ENCODE measurements at regions not wholly inside any gene's neighbourhood (a gene's known extent, or its start where the extent isn't known, plus 50 kb on each side); places are given as distances from the start of the nearest gene placed in this dataset.

GRCh38 chr3:7915356-7915755 lies 586.3 kb upstream of the LMCD1 start:
- no peak for DNase-seq

- DNase-seq = no peak
These were observed 584.0 kb upstream of the LMCD1 start for GRCh38 chr3:7917443-7918151.

GRCh38 chr3:7920211-7920610 lies 581.4 kb upstream of the LMCD1 start:
- no peak for DNase-seq

- DNase-seq = no peak
These were observed 577.4 kb upstream of the LMCD1 start for GRCh38 chr3:7924228-7924627.

GRCh38 chr3:7927015-7927414 lies 574.6 kb upstream of the LMCD1 start:
- DNase-seq = no peak

GRCh38 chr3:7927864-7928263 lies 573.8 kb upstream of the LMCD1 start:
- no peak for DNase-seq

- DNase-seq = no peak
These were observed 572.2 kb upstream of the LMCD1 start for GRCh38 chr3:7929319-7929889.

GRCh38 chr3:7934362-7934761 lies 567.3 kb upstream of the LMCD1 start:
- DNase-seq = no peak

GRCh38 chr3:7947930-7948329 lies 553.7 kb upstream of the LMCD1 start:
- DNase-seq = no peak

- no peak for DNase-seq
These were observed 550.7 kb upstream of the LMCD1 start for GRCh38 chr3:7950890-7951289.

- no peak for DNase-seq
These were observed 548.1 kb upstream of the LMCD1 start for GRCh38 chr3:7953449-7954014.

- DNase-seq = no peak
These were observed 544.6 kb upstream of the LMCD1 start for GRCh38 chr3:7957024-7957423.

- DNase-seq = no peak
These were observed 542.5 kb upstream of the LMCD1 start for GRCh38 chr3:7959094-7959493.

GRCh38 chr3:7960601-7961000 lies 541.0 kb upstream of the LMCD1 start:
- DNase-seq = no peak

- no peak for DNase-seq
These were observed 539.3 kb upstream of the LMCD1 start for GRCh38 chr3:7962301-7962700.

- DNase-seq = no peak
These were observed 536.7 kb upstream of the LMCD1 start for GRCh38 chr3:7964899-7965298.

- DNase-seq = no peak
These were observed 528.6 kb upstream of the LMCD1 start for GRCh38 chr3:7973006-7973405.

- no peak for DNase-seq
These were observed 524.2 kb upstream of the LMCD1 start for GRCh38 chr3:7977245-7978086.

GRCh38 chr3:7978087-7978422 lies 523.6 kb upstream of the LMCD1 start:
- no peak for DNase-seq

- DNase-seq = no peak
These were observed 519.5 kb upstream of the LMCD1 start for GRCh38 chr3:7982126-7982525.

GRCh38 chr3:7999384-7999783 lies 502.2 kb upstream of the LMCD1 start:
- DNase-seq = no peak

- no peak for DNase-seq
These were observed 500.3 kb upstream of the LMCD1 start for GRCh38 chr3:8001307-8001706.

- no peak for DNase-seq
These were observed 499.9 kb upstream of the LMCD1 start for GRCh38 chr3:8001712-8002111.

GRCh38 chr3:8011902-8012301 lies 489.7 kb upstream of the LMCD1 start:
- DNase-seq = no peak
